Activated T-cell treated with anti-CD3 and anti-CD28 coated beads, Interleukin-2, amount 50 U/mL, for 72 hours (primary cell): ENCODE measurements at regions not wholly inside any gene's neighbourhood (a gene's known extent, or its start where the extent isn't known, plus 50 kb on each side); places are given as distances from the start of the nearest gene placed in this dataset.

ENCODE experiments used
- ATAC-seq, 2 donors: fragments of 150-1000 bp; cut with Tn5 transposase; replicated peaks in 1 of 2; 2 replicates each; pipeline ENCODE4 v1.10.0; 2021; ENCODE audit warnings: moderate library complexity in 2 of 2, mild to moderate bottlenecking in 1 of 2
- DNase-seq, 2 donors: peaks; one replicate each; pipeline ENCODE4 v3.0.0; 2021 to 2022; ENCODE audit warnings: mixed read lengths in 1 of 2
- H3K27ac Mint-ChIP-seq: one replicate; pipeline ENCODE4 v1.8.0; 2022; ENCODE audit warnings: mild to moderate bottlenecking, moderate library complexity, mixed read lengths
- H3K27me3 Mint-ChIP-seq: one replicate; pipeline ENCODE4 v1.8.0; 2022; ENCODE audit warnings: low read depth, mixed read lengths
- H3K36me3 Mint-ChIP-seq, 2 donors: one replicate each; pipeline ENCODE4 v1.8.0; 2022; ENCODE audit warnings: mixed read lengths in 2 of 2, mild to moderate bottlenecking in 1 of 2; ENCODE audit not compliant: insufficient read depth in 2 of 2
- H3K4me1 Mint-ChIP-seq: one replicate; pipeline ENCODE4 v1.8.0; 2022; ENCODE audit warnings: low read depth, mixed read lengths
- H3K4me3 Mint-ChIP-seq, 2 donors: one replicate each; pipeline ENCODE4 v1.8.0; 2022; ENCODE audit warnings: mild to moderate bottlenecking in 2 of 2, mixed read lengths in 2 of 2, moderate library complexity in 2 of 2
- H3K9me3 Mint-ChIP-seq, 2 donors: one replicate each; pipeline ENCODE4 v1.8.0; 2022; ENCODE audit warnings: mixed read lengths in 2 of 2

DNA sequence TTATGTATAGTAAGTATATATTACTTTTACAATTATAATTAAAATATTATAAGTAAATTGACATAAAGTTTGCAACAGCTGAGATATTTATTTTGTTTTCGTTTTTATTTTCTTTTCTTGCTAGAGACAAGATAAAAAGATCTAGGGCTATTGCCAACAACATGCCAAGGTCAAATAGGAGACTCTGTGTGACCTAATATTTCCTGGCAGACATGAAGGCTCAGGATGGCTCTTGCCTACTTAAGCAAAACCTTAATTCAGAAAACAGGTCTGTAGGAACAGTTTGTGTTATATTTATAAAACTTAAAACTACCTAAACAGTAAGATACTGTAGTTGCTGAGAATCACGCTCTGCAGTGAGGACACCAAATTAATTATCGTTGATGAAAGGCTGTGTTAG, 145.2 kb downstream of the RFC3 start:
- ATAC-seq (no peak), DNase-seq (no peak)
- H3K4me1 Mint-ChIP-seq, result no peaks in the 10 kb centered on the region
- no peak overlapping the region for H3K4me3 Mint-ChIP-seq
- no peaks in the 10 kb centered on the region for H3K36me3 Mint-ChIP-seq
- no peaks in the 10 kb centered on the region for H3K27me3 Mint-ChIP-seq
- no peak overlapping the region for H3K27ac Mint-ChIP-seq
- H3K9me3 Mint-ChIP-seq, result peaks cover 2 to 4% of the 10 kb centered on the region in 2 donors

DNA sequence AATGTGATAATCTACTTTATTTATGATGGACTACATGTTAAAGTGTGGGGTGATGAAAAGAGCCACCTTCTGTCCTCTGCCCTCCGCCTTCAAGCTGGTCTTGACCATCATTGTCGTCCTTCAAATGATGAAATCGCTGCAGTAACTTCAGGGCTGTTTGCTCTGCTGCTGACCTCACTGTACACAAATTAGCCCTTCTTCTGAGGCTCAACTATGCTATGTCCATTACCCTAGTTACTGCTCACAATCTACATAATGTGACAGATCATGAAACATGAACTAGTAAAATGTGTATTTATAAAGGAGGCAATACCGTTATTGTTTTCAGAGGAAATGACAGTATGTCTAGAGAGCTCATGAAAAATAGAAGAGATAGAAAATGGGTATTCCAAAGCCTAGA, 145.9 kb downstream of the RFC3 start:
- Mint-ChIP-seq H3K9me3 (peaks cover 2 to 4% of the 10 kb centered on the region in 2 donors), H3K4me3 (no peak overlapping the region), H3K4me1 (no peaks in the 10 kb centered on the region), H3K27ac (no peak overlapping the region), H3K36me3 (no peaks in the 10 kb centered on the region), H3K27me3 (no peaks in the 10 kb centered on the region)
- DNase-seq, result no peak
- no peak for ATAC-seq

DNA sequence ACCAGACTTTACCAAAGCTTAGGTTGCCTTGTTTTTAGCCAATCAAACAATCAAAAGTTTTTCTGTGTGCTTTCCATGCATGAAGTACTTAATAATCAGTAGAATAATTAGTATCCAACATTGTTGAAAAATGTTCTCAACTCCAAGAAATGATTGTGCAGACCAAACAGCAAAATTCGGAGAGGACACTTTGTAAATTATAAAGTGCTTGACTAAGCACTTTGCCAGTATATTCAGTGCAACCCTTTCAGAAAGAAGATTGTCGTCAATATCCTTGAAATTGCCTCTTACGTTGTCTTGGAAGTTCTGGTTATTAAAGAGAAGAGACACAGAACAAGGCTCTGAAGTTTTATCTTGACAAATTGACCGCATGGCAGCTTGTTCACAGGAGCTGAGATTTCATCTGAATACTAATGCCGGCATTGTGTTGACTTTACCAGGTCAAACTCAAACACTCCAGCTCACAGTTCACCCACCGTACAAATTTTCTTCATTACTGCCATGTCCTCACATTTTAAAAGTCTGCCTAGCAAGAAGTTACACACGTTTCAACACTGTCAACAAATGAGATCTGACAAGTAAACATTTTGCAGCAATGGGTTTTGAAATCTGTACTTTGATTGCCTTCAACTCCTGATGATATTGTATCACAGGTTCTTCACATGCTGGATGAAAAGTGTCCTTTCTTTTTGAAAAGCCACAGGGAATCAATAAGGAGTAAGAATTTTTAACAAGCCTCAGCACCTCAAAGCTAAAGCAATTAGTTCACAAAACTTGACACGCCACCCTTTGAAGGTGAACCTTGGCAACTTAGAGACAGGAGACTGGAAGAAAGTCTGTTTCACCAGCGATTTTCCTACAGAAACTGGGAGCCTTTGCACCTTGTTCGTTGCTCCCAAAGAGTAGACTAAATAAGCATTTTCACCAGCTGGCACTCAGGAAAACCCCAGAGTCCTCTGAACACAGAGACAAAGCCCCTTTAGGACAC, 150.9 kb downstream of the RFC3 start:
- Mint-ChIP-seq H3K36me3 (no peaks in the 10 kb centered on the region), H3K4me3 (no peak overlapping the region), H3K9me3 (peaks cover 5 to 9% of the 10 kb centered on the region in 2 donors), H3K27ac (no peak overlapping the region), H3K4me1 (no peaks in the 10 kb centered on the region), H3K27me3 (no peaks in the 10 kb centered on the region)
- no peak for DNase-seq
- ATAC-seq, result no peak

- H3K4me3 Mint-ChIP-seq, result no peak overlapping the region
- no peaks in the 10 kb centered on the region for H3K4me1 Mint-ChIP-seq
- H3K36me3 Mint-ChIP-seq, result no peaks in the 10 kb centered on the region
- H3K27me3 Mint-ChIP-seq, result no peaks in the 10 kb centered on the region
- DNase-seq (no peak), ATAC-seq (no peak)
- peaks cover 3 to 5% of the 10 kb centered on the region in 2 donors for H3K9me3 Mint-ChIP-seq
- H3K27ac Mint-ChIP-seq, result no peak overlapping the region
Measured at GRCh38 chr13:33970746-33971561, 153.0 kb downstream of the RFC3 start.

DNA sequence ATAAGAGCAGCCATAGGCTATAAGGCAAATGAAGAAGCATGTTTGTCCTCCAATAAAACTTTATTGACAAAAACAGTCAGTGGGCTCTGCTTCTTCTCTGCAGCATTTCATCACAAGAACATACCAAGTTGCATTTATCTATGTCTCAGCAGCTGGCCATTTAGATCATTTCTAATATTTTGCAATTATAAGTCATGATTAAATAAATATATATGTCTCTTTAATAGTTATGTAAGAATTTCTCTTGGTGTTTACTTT, 153.5 kb downstream of the RFC3 start:
- Mint-ChIP-seq H3K27me3 (no peaks in the 10 kb centered on the region), H3K27ac (no peak overlapping the region), H3K36me3 (no peaks in the 10 kb centered on the region), H3K4me3 (no peak overlapping the region), H3K9me3 (peaks cover 3 to 5% of the 10 kb centered on the region in 2 donors), H3K4me1 (no peaks in the 10 kb centered on the region)
- ATAC-seq (no peak), DNase-seq (no peak)

DNA sequence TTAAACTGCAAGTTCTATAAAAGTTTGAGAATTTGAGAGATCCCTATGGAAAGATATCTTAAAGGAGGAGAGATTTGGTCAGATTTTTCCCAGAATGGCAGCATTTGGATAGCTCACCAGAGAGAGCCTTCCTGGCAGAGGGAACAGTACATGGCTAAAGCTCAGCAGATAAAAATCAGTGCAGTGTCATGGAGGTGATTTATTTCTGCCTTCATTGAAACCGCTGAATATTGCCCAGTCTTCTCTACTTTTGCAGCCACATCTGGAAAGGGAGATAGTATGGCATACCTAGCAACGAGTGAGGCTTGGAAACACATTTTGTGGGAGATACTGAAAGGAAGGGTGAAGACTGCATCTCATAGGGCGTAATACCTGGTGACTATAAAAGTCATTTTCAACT, 155.2 kb downstream of the RFC3 start:
- ATAC-seq, result no peak

GRCh38 chr13:33976965-33977364, 159.0 kb downstream of the RFC3 start:
- no peaks in the 10 kb centered on the region for H3K27me3 Mint-ChIP-seq
- ATAC-seq (no peak), DNase-seq (no peak)
- H3K27ac Mint-ChIP-seq, result no peak overlapping the region
- H3K36me3 Mint-ChIP-seq, result no peaks in the 10 kb centered on the region
- no peak overlapping the region for H3K4me3 Mint-ChIP-seq
- H3K9me3 Mint-ChIP-seq, result peaks cover 0 to 2% of the 10 kb centered on the region in 2 donors
- no peaks in the 10 kb centered on the region for H3K4me1 Mint-ChIP-seq

More for the DNA sequence above, 155.2 kb downstream of the RFC3 start:
- peaks cover 3 to 5% of the 10 kb centered on the region in 2 donors for H3K9me3 Mint-ChIP-seq
- no peak overlapping the region for H3K27ac Mint-ChIP-seq
- no peak for DNase-seq
- no peaks in the 10 kb centered on the region for H3K36me3 Mint-ChIP-seq
- H3K4me3 Mint-ChIP-seq, result no peak overlapping the region
- H3K27me3 Mint-ChIP-seq, result no peaks in the 10 kb centered on the region
- no peaks in the 10 kb centered on the region for H3K4me1 Mint-ChIP-seq

DNA sequence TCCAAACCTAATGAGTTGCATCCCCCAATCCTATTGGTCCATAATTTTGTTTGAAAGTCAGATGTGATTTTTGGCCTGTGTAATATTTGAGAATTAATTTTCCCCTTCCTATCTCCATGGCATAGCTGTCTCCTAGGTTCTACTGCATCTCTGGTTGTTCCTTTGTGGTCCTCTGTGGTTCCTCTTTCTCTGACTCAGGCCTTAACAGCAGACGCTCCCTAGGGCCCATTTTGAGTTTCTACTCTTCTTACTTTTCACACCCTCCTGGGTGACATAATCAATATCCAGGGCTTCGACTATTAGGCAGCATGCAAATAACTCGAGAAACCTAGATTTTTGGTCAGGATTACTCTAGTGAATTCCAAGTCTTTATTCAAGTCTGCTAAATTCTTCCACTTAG, 160.7 kb downstream of the RFC3 start:
- Mint-ChIP-seq H3K36me3 (no peaks in the 10 kb centered on the region), H3K4me3 (no peak overlapping the region), H3K4me1 (no peaks in the 10 kb centered on the region), H3K9me3 (peaks cover 0 to 2% of the 10 kb centered on the region in 2 donors), H3K27me3 (no peaks in the 10 kb centered on the region), H3K27ac (no peak overlapping the region)
- ATAC-seq, result no peak
- no peak for DNase-seq

- no peaks in the 10 kb centered on the region for H3K4me1 Mint-ChIP-seq
- H3K27me3 Mint-ChIP-seq, result no peaks in the 10 kb centered on the region
- H3K36me3 Mint-ChIP-seq, result no peaks in the 10 kb centered on the region
- peaks cover 4 to 5% of the 10 kb centered on the region in 2 donors for H3K9me3 Mint-ChIP-seq
- H3K4me3 Mint-ChIP-seq, result no peak overlapping the region
- H3K27ac Mint-ChIP-seq, result no peak overlapping the region
- no peak for ATAC-seq
- DNase-seq, result no peak
Measured at GRCh38 chr13:33992881-33993336, 175.0 kb downstream of the RFC3 start.

DNA sequence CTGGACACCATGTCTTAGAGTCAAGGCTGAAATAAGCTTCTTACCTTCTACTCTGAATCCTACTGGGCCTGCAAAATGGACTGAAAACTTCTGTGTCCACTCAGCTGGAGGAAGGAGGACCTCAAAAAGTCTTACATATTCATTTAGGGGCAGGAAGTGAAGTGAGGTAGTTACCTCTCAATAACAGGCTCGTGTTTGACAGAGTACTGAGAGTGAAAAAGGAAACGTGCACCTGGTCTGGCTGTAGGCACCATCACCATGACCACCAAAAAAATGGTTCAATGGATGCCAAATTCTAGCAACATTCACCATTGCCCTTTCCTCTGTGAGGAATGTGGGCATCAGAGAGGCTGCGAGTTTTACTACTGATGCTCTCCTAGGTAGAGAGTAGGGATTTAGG, 176.2 kb downstream of the RFC3 start:
- Mint-ChIP-seq H3K9me3 (peaks cover 4 to 5% of the 10 kb centered on the region in 2 donors), H3K27ac (no peak overlapping the region), H3K27me3 (no peaks in the 10 kb centered on the region), H3K4me1 (no peaks in the 10 kb centered on the region), H3K4me3 (no peak overlapping the region), H3K36me3 (no peaks in the 10 kb centered on the region)
- ATAC-seq, result no peak
- DNase-seq, result no peak

GRCh38 chr13:33994826-33995502, 177.0 kb downstream of the RFC3 start:
- Mint-ChIP-seq H3K4me3 (no peak overlapping the region), H3K4me1 (no peaks in the 10 kb centered on the region), H3K27me3 (no peaks in the 10 kb centered on the region), H3K9me3 (peaks cover 4 to 5% of the 10 kb centered on the region in 2 donors), H3K36me3 (no peaks in the 10 kb centered on the region), H3K27ac (no peak overlapping the region)
- no peak for ATAC-seq
- no peak for DNase-seq

DNA sequence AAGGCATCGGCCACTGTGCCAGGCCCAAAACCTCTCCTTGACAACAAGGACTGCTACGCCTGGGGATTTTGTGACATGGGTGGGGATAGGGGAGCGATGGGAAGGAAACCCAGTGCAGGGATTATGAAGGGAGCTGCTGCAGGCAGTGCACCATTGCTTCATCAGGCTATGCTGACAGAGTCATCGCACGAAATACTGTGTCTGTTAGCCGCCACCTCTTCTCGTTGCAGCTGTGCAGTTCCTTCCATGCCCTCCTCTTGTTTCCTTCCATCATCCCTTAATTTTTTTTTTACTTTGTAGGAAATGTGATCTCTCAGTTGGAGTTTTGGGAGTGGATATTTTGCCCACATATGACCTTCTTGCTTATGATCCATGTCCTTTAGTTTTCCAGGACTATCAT, 178.7 kb downstream of the RFC3 start:
- no peak overlapping the region for H3K4me3 Mint-ChIP-seq
- DNase-seq (no peak), ATAC-seq (no peak)
- no peaks in the 10 kb centered on the region for H3K4me1 Mint-ChIP-seq
- H3K27me3 Mint-ChIP-seq, result no peaks in the 10 kb centered on the region
- H3K9me3 Mint-ChIP-seq, result peaks cover 2 to 5% of the 10 kb centered on the region in 2 donors
- H3K36me3 Mint-ChIP-seq, result no peaks in the 10 kb centered on the region
- no peak overlapping the region for H3K27ac Mint-ChIP-seq

- H3K27ac Mint-ChIP-seq, result no peak overlapping the region
- H3K4me1 Mint-ChIP-seq, result no peaks in the 10 kb centered on the region
- no peak for DNase-seq
- peaks cover 2 to 5% of the 10 kb centered on the region in 2 donors for H3K9me3 Mint-ChIP-seq
- no peak for ATAC-seq
- H3K36me3 Mint-ChIP-seq, result no peaks in the 10 kb centered on the region
- H3K27me3 Mint-ChIP-seq, result no peaks in the 10 kb centered on the region
- no peak overlapping the region for H3K4me3 Mint-ChIP-seq
Measured at GRCh38 chr13:33997574-33997973, 179.6 kb downstream of the RFC3 start.
